Thymus (tissue), 11 donors: ENCODE measurements at regions not wholly inside any gene's neighbourhood (a gene's known extent, or its start where the extent isn't known, plus 50 kb on each side); places are given as distances from the start of the nearest gene placed in this dataset.
"Not testable (repeated sequence)": the region's sequence is repeated elsewhere in the genome, so short reads cannot be mapped to it uniquely, and the experiment has no call there.

ENCODE experiments used
- DNase-seq, 9 donors: peaks; one replicate each; pipeline ENCODE4 v3.0.0-alpha.2; 2013; ENCODE audit warnings: low spot score in 9 of 9, low read depth in 6 of 9, missing footprints in 1 of 9
- H3K27ac ChIP-seq, 2 donors: one replicate each; pipeline ENCODE4 v1.5.1; 2013; ENCODE audit warnings: control low read depth in 1 of 2, low read depth in 1 of 2, low read length in 1 of 2, mild to moderate bottlenecking in 1 of 2, moderate library complexity in 1 of 2
- H3K27me3 ChIP-seq, 2 donors: one replicate each; pipeline ENCODE4 v1.5.1; 2013; ENCODE audit warnings: low read length in 1 of 2; ENCODE audit not compliant: control insufficient read depth in 2 of 2, insufficient read depth in 1 of 2
- H3K36me3 ChIP-seq, 2 donors: one replicate each; pipeline ENCODE4 v1.5.1; 2013; ENCODE audit warnings: low read length in 1 of 2, mild to moderate bottlenecking in 1 of 2, moderate library complexity in 1 of 2; ENCODE audit not compliant: control insufficient read depth in 2 of 2, insufficient read depth in 2 of 2
- H3K4me1 ChIP-seq, 2 donors: one replicate each; pipeline ENCODE4 v1.5.1; 2013; ENCODE audit warnings: low read length in 2 of 2; ENCODE audit not compliant: control insufficient read depth in 2 of 2, insufficient read depth in 2 of 2
- H3K4me3 ChIP-seq, 2 donors: one replicate each; pipeline ENCODE4 v1.5.1; 2013; ENCODE audit warnings: low read length in 2 of 2, control low read depth in 1 of 2, mild to moderate bottlenecking in 1 of 2
- H3K9me3 ChIP-seq, 2 donors: one replicate each; pipeline ENCODE4 v1.5.1; 2013; ENCODE audit warnings: low read length in 1 of 2, mild to moderate bottlenecking in 1 of 2; ENCODE audit not compliant: control insufficient read depth in 2 of 2, insufficient read depth in 1 of 2
- WGBS: extraction: QIAGEN DNeasy Blood & Tissue Kit; methylation state at CpG from one replicate; pipeline ENCODE4 v1.1.7; 2013; 5-methylcytosine and 5-hydroxymethylcytosine counted together
- donor health status: healthy.

DNA sequence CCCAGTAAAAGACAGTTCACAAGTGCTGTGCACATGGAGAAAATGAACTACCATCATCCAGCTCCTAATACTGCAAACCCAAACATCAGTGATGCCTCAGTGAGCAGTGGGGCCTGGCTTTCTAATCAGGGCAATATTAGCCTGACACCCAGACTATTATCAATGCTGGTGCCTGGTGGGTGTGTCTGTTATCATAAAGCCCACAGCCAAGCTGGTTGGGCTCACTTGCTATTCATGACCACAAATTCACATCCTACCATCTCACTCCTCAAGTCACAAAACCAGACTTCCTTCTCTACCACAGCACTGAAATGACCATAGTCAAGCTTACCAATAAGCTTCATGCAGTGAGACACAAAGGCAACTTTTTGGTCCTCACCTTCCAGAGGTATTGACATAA lies 180.8 kb upstream of the PLN start:
- Histone ChIP-seq H3K9me3 (no peaks in the 10 kb centered on the region), H3K4me1 (no peaks in the 10 kb centered on the region), H3K27me3 (no peaks in the 10 kb centered on the region), H3K36me3 (no peaks in the 10 kb centered on the region), H3K27ac (no peak overlapping the region), H3K4me3 (no peak overlapping the region)
- no peak for DNase-seq

DNA sequence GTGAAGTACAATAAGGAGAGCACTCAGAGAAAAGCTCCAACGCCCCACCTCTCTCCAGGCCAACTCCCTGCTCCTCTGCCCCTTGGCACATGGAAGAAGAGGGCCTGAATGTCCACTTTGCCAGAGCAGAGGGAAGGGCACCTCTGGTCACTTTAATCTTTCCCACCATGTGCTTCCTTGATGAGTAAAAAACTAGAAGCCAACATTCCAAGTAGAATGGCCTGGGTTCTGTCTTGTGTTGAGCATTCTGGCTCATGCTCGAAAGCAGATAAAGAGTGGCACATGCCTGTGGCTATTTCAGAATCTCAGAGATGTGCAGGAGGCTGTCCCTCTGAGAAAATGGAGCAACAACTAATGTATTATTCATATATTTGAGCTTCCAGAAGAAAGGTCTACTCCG lies 177.4 kb upstream of the PLN start:
- WGBS = 92% methylated on average over 3 of the region's 3 CpGs
- H3K4me1 ChIP-seq = no peaks in the 10 kb centered on the region
- H3K9me3 ChIP-seq = no peaks in the 10 kb centered on the region
- DNase-seq = no peak
- H3K27ac ChIP-seq = no peak overlapping the region
- no peak overlapping the region for H3K4me3 ChIP-seq
- no peaks in the 10 kb centered on the region for H3K36me3 ChIP-seq
- H3K27me3 ChIP-seq = no peaks in the 10 kb centered on the region

DNA sequence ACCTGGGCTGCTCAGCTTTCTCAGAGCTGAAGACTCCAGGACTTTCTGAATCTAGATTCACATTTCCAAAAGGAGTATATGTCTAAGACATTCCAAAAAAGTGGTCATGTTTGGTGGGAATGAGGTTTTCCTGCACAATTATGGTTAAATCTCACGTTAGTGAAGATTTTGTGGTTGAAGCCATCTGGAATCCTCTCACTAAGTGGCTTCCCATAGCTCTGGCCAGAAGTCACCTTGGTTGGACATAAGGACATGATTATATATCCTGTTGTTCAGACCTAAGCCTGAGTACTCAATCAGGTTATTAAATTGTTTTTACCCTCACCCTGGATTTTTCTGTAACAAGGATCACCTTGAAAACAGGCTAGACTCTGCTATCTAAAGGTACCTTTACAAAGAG lies 176.1 kb upstream of the PLN start:
- 83% methylated on average over 1 of the region's 1 CpG for WGBS

GRCh38 chr6:118372413-118372812 lies 175.7 kb upstream of the PLN start:
- no peaks in the 10 kb centered on the region for H3K27me3 ChIP-seq
- DNase-seq = no peak
- no peaks in the 10 kb centered on the region for H3K36me3 ChIP-seq
- H3K9me3 ChIP-seq = no peaks in the 10 kb centered on the region
- no peak overlapping the region for H3K27ac ChIP-seq
- no peak overlapping the region for H3K4me3 ChIP-seq
- H3K4me1 ChIP-seq = peaks cover 0 to 2% of the 10 kb centered on the region in 2 donors

More for the DNA sequence above, 176.1 kb upstream of the PLN start:
- Histone ChIP-seq H3K27me3 (no peaks in the 10 kb centered on the region), H3K27ac (no peak overlapping the region), H3K9me3 (no peaks in the 10 kb centered on the region), H3K4me3 (no peak overlapping the region), H3K4me1 (peaks cover 0 to under 1% of the 10 kb centered on the region in 2 donors), H3K36me3 (no peaks in the 10 kb centered on the region)
- DNase-seq = no peak

GRCh38 chr6:118377711-118378414 lies 170.2 kb upstream of the PLN start:
- Histone ChIP-seq H3K4me3 (no peak overlapping the region), H3K4me1 (peaks cover 7% of the 10 kb centered on the region in 2 donors), H3K27me3 (no peaks in the 10 kb centered on the region), H3K9me3 (no peaks in the 10 kb centered on the region), H3K27ac (peak overlapping the region in 1 of 2 donors; percentile 55), H3K36me3 (no peaks in the 10 kb centered on the region)
- 68% methylated on average over 15 of the region's 15 CpGs for WGBS
- DNase-seq = peak in 8 of 9 donors; percentile 11 to 70 (median 52)

DNA sequence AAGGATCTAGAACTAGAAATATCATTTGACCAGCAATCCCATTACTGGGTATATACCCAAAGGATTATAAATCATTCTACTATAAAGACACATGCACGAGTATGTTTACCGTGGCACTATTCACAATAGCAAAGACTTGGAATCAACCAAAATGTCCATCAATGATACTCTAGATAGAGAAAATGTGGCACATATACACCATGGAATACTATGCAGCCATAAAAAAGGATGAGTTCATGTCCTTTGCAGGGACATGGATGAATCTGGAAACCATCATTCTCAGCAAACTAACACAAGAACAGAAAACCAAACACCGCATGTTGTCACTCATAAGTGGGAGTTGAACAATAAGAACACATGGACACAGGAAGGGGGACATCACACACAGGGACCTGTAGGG lies 167.5 kb upstream of the PLN start:
- not testable (repeated sequence) for H3K9me3 ChIP-seq, H3K4me3 ChIP-seq, H3K27ac ChIP-seq, H3K4me1 ChIP-seq, DNase-seq, H3K27me3 ChIP-seq, H3K36me3 ChIP-seq
- WGBS = 97% methylated on average over 3 of the region's 3 CpGs

- Histone ChIP-seq H3K27ac (no peak overlapping the region), H3K9me3 (no peaks in the 10 kb centered on the region), H3K36me3 (no peaks in the 10 kb centered on the region), H3K4me1 (peaks cover 5 to 7% of the 10 kb centered on the region in 2 donors), H3K27me3 (no peaks in the 10 kb centered on the region), H3K4me3 (no peak overlapping the region)
- 83% methylated on average over 3 of the region's 3 CpGs for WGBS
- DNase-seq = no peak
These were observed 166.0 kb upstream of the PLN start for GRCh38 chr6:118382126-118382525.

DNA sequence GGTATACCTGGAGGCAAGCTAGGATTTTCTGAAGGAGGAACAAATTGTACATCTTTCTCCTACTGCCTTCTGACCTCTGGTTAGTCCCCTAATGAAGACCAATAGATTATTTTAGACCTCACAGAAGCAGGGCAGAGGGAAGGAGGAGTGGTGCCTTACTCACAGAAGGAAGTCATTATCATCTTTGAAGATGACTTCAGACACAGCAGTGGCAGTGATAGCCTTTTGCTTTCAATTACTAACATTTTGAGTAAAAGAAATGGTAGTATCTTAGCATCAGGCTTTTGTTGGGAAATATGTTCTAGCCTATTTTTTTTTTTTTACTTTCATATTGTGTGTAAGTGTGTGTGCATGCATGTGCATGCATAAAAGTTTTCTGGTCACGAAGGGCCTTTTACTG lies 164.2 kb upstream of the PLN start:
- 92% methylated on average over 1 of the region's 1 CpG for WGBS
- Histone ChIP-seq H3K4me1 (no peaks in the 10 kb centered on the region), H3K4me3 (no peak overlapping the region), H3K27me3 (no peaks in the 10 kb centered on the region), H3K27ac (no peak overlapping the region), H3K36me3 (no peaks in the 10 kb centered on the region), H3K9me3 (no peaks in the 10 kb centered on the region)
- no peak for DNase-seq

GRCh38 chr6:118386975-118387374 lies 161.1 kb upstream of the PLN start:
- no peaks in the 10 kb centered on the region for H3K36me3 ChIP-seq
- H3K4me1 ChIP-seq = peaks cover 3% of the 10 kb centered on the region in 2 donors
- H3K27ac ChIP-seq = no peak overlapping the region
- H3K4me3 ChIP-seq = no peak overlapping the region
- 99% methylated on average over 1 of the region's 1 CpG for WGBS
- no peak for DNase-seq
- no peaks in the 10 kb centered on the region for H3K27me3 ChIP-seq
- no peaks in the 10 kb centered on the region for H3K9me3 ChIP-seq
